ENCODE measurements at regions not wholly inside any gene's neighbourhood (a gene's known extent, or its start where the extent isn't known, plus 50 kb on each side); places are given as distances from the start of the nearest gene placed in this dataset.

GRCh38 chr2:136510244-136510643, 255.1 kb upstream of the THSD7B start:
- intact Hi-C loops (cut with micrococcal nuclease) = no loop called here
- Mint-ChIP-seq H3K9me3 (no peaks in the 10 kb centered on the region), H3K4me3 (no peak overlapping the region), H3K27me3 (peaks cover 11% of the 10 kb centered on the region), H3K27ac (no peak overlapping the region), H3K36me3 (ENCODE audit: low read depth) (no peaks in the 10 kb centered on the region), H3K4me1 (ENCODE audit: low read depth) (no peaks in the 10 kb centered on the region)
- no peak for TF ChIP-seq CTCF (IDR thresholded peaks at IDR 0.05)
- CTCF ChIA-PET = interaction anchor here (3.2 kb wide), 1 partner anchor 12 kb away, joined by 10 read pairs; no protein-coding TSS in a partner anchor
- no peak for DNase-seq
- no peak for ATAC-seq
- POLR2A ChIA-PET = no interaction called here

- POLR2A ChIA-PET = no interaction called here
- intact Hi-C loops (cut with micrococcal nuclease) = no loop called here
- Mint-ChIP-seq H3K36me3 (ENCODE audit: low read depth) (no peaks in the 10 kb centered on the region), H3K27me3 (no peaks in the 10 kb centered on the region), H3K9me3 (no peaks in the 10 kb centered on the region), H3K27ac (no peak overlapping the region), H3K4me1 (ENCODE audit: low read depth) (no peaks in the 10 kb centered on the region), H3K4me3 (no peak overlapping the region)
- ATAC-seq (no peak), DNase-seq (no peak)
- TF ChIP-seq CTCF (IDR thresholded peaks at IDR 0.05) = no peak
- CTCF ChIA-PET = no interaction called here
Observed at GRCh38 chr2:136505462-136505861, 259.9 kb upstream of the THSD7B start.

- H3K4me1 Mint-ChIP-seq (ENCODE audit: low read depth) = no peaks in the 10 kb centered on the region
- POLR2A ChIA-PET = no interaction called here
- no peaks in the 10 kb centered on the region for H3K36me3 Mint-ChIP-seq (ENCODE audit: low read depth)
- DNase-seq = no peak
- no peak overlapping the region for H3K27ac Mint-ChIP-seq
- intact Hi-C loops (cut with micrococcal nuclease) = no loop called here
- CTCF ChIA-PET = interaction anchor here (0.7 to 0.8 kb wide), 2 partner anchors 11 to 80 kb away, joined by 3 read pairs; no protein-coding TSS in a partner anchor
- no peaks in the 10 kb centered on the region for H3K27me3 Mint-ChIP-seq
- no peak for TF ChIP-seq CTCF (IDR thresholded peaks at IDR 0.05)
- no peaks in the 10 kb centered on the region for H3K9me3 Mint-ChIP-seq
- no peak for ATAC-seq
- no peak overlapping the region for H3K4me3 Mint-ChIP-seq
Observed at GRCh38 chr2:136502660-136503059, 262.7 kb upstream of the THSD7B start.

GRCh38 chr2:136497709-136498108, 267.6 kb upstream of the THSD7B start:
- H3K27ac Mint-ChIP-seq = no peak overlapping the region
- no peaks in the 10 kb centered on the region for H3K9me3 Mint-ChIP-seq
- peaks cover 1% of the 10 kb centered on the region for H3K27me3 Mint-ChIP-seq
- no peaks in the 10 kb centered on the region for H3K4me1 Mint-ChIP-seq (ENCODE audit: low read depth)
- TF ChIP-seq CTCF (IDR thresholded peaks at IDR 0.05) = no peak
- intact Hi-C loops (cut with micrococcal nuclease) = no loop called here
- CTCF ChIA-PET = interaction anchor here (1.0 to 2.6 kb wide), 2 partner anchors 11 to 75 kb away, joined by 3 to 10 read pairs; no protein-coding TSS in a partner anchor
- DNase-seq = no peak
- H3K4me3 Mint-ChIP-seq = no peak overlapping the region
- no peaks in the 10 kb centered on the region for H3K36me3 Mint-ChIP-seq (ENCODE audit: low read depth)
- no peak for ATAC-seq
- POLR2A ChIA-PET = no interaction called here

GRCh38 chr2:136496966-136497365, 268.4 kb upstream of the THSD7B start:
- H3K9me3 Mint-ChIP-seq = peaks cover under 1% of the 10 kb centered on the region
- no peak for TF ChIP-seq CTCF (IDR thresholded peaks at IDR 0.05)
- ATAC-seq (no peak), DNase-seq (no peak)
- intact Hi-C loops (cut with micrococcal nuclease) = no loop called here
- peaks cover 1% of the 10 kb centered on the region for H3K27me3 Mint-ChIP-seq
- no peaks in the 10 kb centered on the region for H3K4me1 Mint-ChIP-seq (ENCODE audit: low read depth)
- ChIA-PET POLR2A (no interaction called here), CTCF (interaction anchor here (1.0 to 2.6 kb wide), 2 partner anchors 12 to 74 kb away, joined by 3 to 10 read pairs; no protein-coding TSS in a partner anchor)
- no peak overlapping the region for H3K27ac Mint-ChIP-seq
- H3K36me3 Mint-ChIP-seq (ENCODE audit: low read depth) = no peaks in the 10 kb centered on the region
- no peak overlapping the region for H3K4me3 Mint-ChIP-seq

Measured in activated CD8-positive, alpha-beta T cell treated with anti-CD3 and anti-CD28 coated beads for 36 hours (primary cell).